C4-2B (cell line): ENCODE measurements at regions not wholly inside any gene's neighbourhood (a gene's known extent, or its start where the extent isn't known, plus 50 kb on each side); places are given as distances from the start of the nearest gene placed in this dataset.

Source experiments
- ZFX ChIP-seq: fragments of 450-650 bp; IDR thresholded peaks from 2 replicates; pipeline ENCODE4 v1.6.1; 2017
- TF ChIP-seq, protein P1 (sequence below): fragments of 450-650 bp; conservative IDR thresholded peaks from 2 replicates; pipeline ENCODE4 v1.5.1; 2017; ENCODE audit warnings: mild to moderate bottlenecking

DNA sequence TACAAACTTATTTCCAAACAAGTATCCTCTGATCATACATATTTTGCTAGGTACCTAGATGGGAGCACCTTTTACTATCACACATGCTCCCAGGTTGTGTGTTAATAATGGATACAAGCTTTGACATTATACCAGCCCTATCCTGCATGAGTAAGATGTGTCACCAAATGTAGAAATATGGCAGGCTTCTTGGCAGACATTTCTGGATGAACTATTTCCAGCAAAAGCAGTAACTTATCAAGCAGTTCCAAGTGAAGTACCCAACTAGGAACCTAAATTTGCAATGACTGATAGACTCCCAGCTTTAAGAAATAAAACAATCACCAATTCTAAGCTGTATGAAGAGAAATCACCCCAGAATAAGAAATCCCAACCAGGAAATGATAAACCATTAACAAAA, 103.7 kb upstream of the TMEM72 start:
- TF ChIP-seq, protein P1, sequence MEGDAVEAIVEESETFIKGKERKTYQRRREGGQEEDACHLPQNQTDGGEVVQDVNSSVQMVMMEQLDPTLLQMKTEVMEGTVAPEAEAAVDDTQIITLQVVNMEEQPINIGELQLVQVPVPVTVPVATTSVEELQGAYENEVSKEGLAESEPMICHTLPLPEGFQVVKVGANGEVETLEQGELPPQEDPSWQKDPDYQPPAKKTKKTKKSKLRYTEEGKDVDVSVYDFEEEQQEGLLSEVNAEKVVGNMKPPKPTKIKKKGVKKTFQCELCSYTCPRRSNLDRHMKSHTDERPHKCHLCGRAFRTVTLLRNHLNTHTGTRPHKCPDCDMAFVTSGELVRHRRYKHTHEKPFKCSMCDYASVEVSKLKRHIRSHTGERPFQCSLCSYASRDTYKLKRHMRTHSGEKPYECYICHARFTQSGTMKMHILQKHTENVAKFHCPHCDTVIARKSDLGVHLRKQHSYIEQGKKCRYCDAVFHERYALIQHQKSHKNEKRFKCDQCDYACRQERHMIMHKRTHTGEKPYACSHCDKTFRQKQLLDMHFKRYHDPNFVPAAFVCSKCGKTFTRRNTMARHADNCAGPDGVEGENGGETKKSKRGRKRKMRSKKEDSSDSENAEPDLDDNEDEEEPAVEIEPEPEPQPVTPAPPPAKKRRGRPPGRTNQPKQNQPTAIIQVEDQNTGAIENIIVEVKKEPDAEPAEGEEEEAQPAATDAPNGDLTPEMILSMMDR = no peak
- no peak for TF ChIP-seq ZFX
